ENCODE measurements at regions not wholly inside any gene's neighbourhood (a gene's known extent, or its start where the extent isn't known, plus 50 kb on each side); places are given as distances from the start of the nearest gene placed in this dataset.
"Not testable (repeated sequence)": the region's sequence is repeated elsewhere in the genome, so short reads cannot be mapped to it uniquely, and the experiment has no call there.

GRCh38 chr6:91268941-91269340 is 682.1 kb upstream of the MAP3K7 start:
- no peak for DNase-seq

- DNase-seq, result no peak
Measured at GRCh38 chr6:91267246-91267645, 680.4 kb upstream of the MAP3K7 start.

- DNase-seq, result no peak
Measured at GRCh38 chr6:91266156-91266555, 679.3 kb upstream of the MAP3K7 start.

GRCh38 chr6:91243436-91243835 is 656.6 kb upstream of the MAP3K7 start:
- DNase-seq, result no peak

GRCh38 chr6:91242614-91242949 is 655.7 kb upstream of the MAP3K7 start:
- DNase-seq, result no peak

GRCh38 chr6:91241946-91242613 is 655.2 kb upstream of the MAP3K7 start:
- DNase-seq, result no peak

- no peak for DNase-seq
Measured at GRCh38 chr6:91240878-91241603, 654.2 kb upstream of the MAP3K7 start.

GRCh38 chr6:91221072-91221720 is 634.3 kb upstream of the MAP3K7 start:
- peak in 1 of 2 donors; percentile 10 for DNase-seq

GRCh38 chr6:91213229-91213901 is 626.5 kb upstream of the MAP3K7 start:
- DNase-seq, result no peak

GRCh38 chr6:91198588-91199255 is 611.9 kb upstream of the MAP3K7 start:
- DNase-seq, result no peak

GRCh38 chr6:91196729-91197128 is 609.9 kb upstream of the MAP3K7 start:
- no peak for DNase-seq

- no peak for DNase-seq
Measured at GRCh38 chr6:91193446-91193845, 606.6 kb upstream of the MAP3K7 start.

GRCh38 chr6:91190041-91190440 is 603.2 kb upstream of the MAP3K7 start:
- DNase-seq, result not testable (repeated sequence)

- DNase-seq, result no peak
Measured at GRCh38 chr6:91185072-91185471, 598.2 kb upstream of the MAP3K7 start.

GRCh38 chr6:91181416-91181815 is 594.5 kb upstream of the MAP3K7 start:
- DNase-seq, result no peak

GRCh38 chr6:91173651-91174050 is 586.8 kb upstream of the MAP3K7 start:
- no peak for DNase-seq

GRCh38 chr6:91173186-91173585 is 586.3 kb upstream of the MAP3K7 start:
- no peak for DNase-seq

- DNase-seq, result no peak
Measured at GRCh38 chr6:91171754-91172462, 585.0 kb upstream of the MAP3K7 start.

- no peak for DNase-seq
Measured at GRCh38 chr6:91167846-91168245, 581.0 kb upstream of the MAP3K7 start.

GRCh38 chr6:91166271-91167046 is 579.6 kb upstream of the MAP3K7 start:
- DNase-seq, result no peak

GRCh38 chr6:91164105-91164504 is 577.2 kb upstream of the MAP3K7 start:
- DNase-seq, result no peak
